ENCODE measurements at regions not wholly inside any gene's neighbourhood (a gene's known extent, or its start where the extent isn't known, plus 50 kb on each side); places are given as distances from the start of the nearest gene placed in this dataset.

GRCh38 chr1:164971391-164971790 is 385.1 kb downstream of the LMX1A start:
- TF ChIP-seq, protein P1, sequence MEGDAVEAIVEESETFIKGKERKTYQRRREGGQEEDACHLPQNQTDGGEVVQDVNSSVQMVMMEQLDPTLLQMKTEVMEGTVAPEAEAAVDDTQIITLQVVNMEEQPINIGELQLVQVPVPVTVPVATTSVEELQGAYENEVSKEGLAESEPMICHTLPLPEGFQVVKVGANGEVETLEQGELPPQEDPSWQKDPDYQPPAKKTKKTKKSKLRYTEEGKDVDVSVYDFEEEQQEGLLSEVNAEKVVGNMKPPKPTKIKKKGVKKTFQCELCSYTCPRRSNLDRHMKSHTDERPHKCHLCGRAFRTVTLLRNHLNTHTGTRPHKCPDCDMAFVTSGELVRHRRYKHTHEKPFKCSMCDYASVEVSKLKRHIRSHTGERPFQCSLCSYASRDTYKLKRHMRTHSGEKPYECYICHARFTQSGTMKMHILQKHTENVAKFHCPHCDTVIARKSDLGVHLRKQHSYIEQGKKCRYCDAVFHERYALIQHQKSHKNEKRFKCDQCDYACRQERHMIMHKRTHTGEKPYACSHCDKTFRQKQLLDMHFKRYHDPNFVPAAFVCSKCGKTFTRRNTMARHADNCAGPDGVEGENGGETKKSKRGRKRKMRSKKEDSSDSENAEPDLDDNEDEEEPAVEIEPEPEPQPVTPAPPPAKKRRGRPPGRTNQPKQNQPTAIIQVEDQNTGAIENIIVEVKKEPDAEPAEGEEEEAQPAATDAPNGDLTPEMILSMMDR (IDR thresholded peaks at IDR 0.05; ENCODE audit: extremely low read depth, missing control alignments), result no peak
- DNase-seq (ENCODE audit: low spot score), result no peak

- TF ChIP-seq, protein P1 (IDR thresholded peaks at IDR 0.05; ENCODE audit: extremely low read depth, missing control alignments), result no peak
- DNase-seq (ENCODE audit: low spot score), result no peak
These were observed 387.3 kb downstream of the LMX1A start for GRCh38 chr1:164969253-164969652.

GRCh38 chr1:164967300-164967699 is 389.2 kb downstream of the LMX1A start:
- TF ChIP-seq, protein P1 (IDR thresholded peaks at IDR 0.05; ENCODE audit: extremely low read depth, missing control alignments), result no peak
- no peak for DNase-seq (ENCODE audit: low spot score)

DNA sequence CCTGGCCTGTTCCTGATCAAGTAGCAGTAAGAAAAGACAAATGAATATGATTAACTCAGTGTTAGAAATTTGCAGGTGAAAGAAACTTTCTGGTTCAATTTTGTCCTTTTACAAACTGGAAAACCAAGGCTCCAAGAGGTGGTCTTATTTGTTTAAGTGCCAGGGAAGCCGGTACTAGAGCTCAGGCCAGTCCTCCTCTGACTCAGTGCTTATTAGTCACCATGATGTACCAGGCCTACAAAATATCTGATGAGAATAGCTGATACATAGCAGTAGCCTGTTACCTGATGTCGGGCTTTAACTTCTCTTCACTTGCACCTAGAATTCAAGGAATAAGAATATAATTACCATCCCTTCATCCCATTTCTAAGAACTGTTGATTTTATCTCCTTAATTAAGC is 394.8 kb downstream of the LMX1A start:
- no peak for DNase-seq (ENCODE audit: low spot score)
- TF ChIP-seq, protein P1 (IDR thresholded peaks at IDR 0.05; ENCODE audit: extremely low read depth, missing control alignments), result no peak

GRCh38 chr1:164958982-164959768 is 397.3 kb downstream of the LMX1A start:
- no peak for DNase-seq (ENCODE audit: low spot score)
- TF ChIP-seq, protein P1 (IDR thresholded peaks at IDR 0.05; ENCODE audit: extremely low read depth, missing control alignments), result no peak

DNA sequence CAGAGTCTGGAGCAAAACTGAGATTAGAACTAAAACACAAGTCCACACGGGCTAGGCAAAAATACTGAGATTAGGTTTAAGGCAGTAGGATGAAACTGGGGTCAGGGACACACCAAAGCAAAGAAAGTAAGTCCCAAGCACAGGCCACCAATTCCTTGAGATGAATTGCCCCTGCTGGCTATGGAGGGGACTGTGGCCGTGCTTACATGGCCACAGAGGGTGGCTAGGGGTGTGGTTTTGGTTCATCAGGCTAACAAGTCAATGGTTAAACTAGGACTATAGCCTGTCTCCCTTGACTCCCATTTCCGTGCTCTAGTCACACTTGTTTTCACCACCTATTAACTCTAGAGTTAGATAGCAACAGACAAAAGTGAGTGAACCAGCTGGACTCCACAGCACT is 394.8 kb downstream of the PBX1 start:
- TF ChIP-seq, protein P1 (IDR thresholded peaks at IDR 0.05; ENCODE audit: extremely low read depth, missing control alignments), result no peak
- DNase-seq (ENCODE audit: low spot score), result no peak

- no peak for DNase-seq (ENCODE audit: low spot score)
- TF ChIP-seq, protein P1 (IDR thresholded peaks at IDR 0.05; ENCODE audit: extremely low read depth, missing control alignments), result no peak
These were observed 394.1 kb downstream of the PBX1 start for GRCh38 chr1:164953098-164953497.

Measured in GM20000 (cell line).